Fibroblast of lung (primary cell): ENCODE measurements at regions not wholly inside any gene's neighbourhood (a gene's known extent, or its start where the extent isn't known, plus 50 kb on each side); places are given as distances from the start of the nearest gene placed in this dataset.

ENCODE experiments used
- DNase-seq, 2 donors: peaks; one replicate each; pipeline versions ENCODE4 v3.0.0 to v3.0.0-alpha.2; 2010; ENCODE audit warnings: low read depth in 2 of 2
- H2AFZ ChIP-seq: 2 replicates; pipeline ENCODE4 v1.5.1; 2012; ENCODE audit warnings: low read length, control low read depth, inconsistent platforms
- H3K27ac ChIP-seq: 2 replicates; pipeline ENCODE4 v1.5.1; 2011; ENCODE audit warnings: low read length, control low read depth; ENCODE audit not compliant: insufficient read depth
- H3K27me3 ChIP-seq: 2 replicates; pipeline ENCODE4 v1.5.1; 2011; ENCODE audit warnings: mild to moderate bottlenecking, low read length; ENCODE audit not compliant: control insufficient read depth, insufficient read depth
- H3K36me3 ChIP-seq: 2 replicates; pipeline ENCODE4 v1.5.1; 2011; ENCODE audit warnings: low read length; ENCODE audit not compliant: control insufficient read depth, insufficient read depth
- H3K4me1 ChIP-seq: 2 replicates; pipeline ENCODE4 v1.5.1; 2011; ENCODE audit warnings: low read length; ENCODE audit not compliant: control insufficient read depth, insufficient read depth; ENCODE audit errors: extremely low read depth
- H3K4me2 ChIP-seq: 2 replicates; pipeline ENCODE4 v1.5.1; 2011; ENCODE audit warnings: low read length, control low read depth; ENCODE audit not compliant: insufficient read depth; ENCODE audit errors: extremely low read depth
- H3K4me3 ChIP-seq, 4 experiments: fragments of 200-600 bp in 1 of 4; sonication (generic) in 1 of 4; replicated peaks in 1 of 4; 2 replicates each; pipeline ENCODE4 v1.5.1; 2011 to 2016; ENCODE audit warnings: low read length in 4 of 4, low read depth in 3 of 4, mild to moderate bottlenecking in 3 of 4, control low read depth in 2 of 4, inconsistent platforms in 1 of 4, mixed read lengths in 1 of 4; ENCODE audit not compliant: insufficient read depth in 1 of 4; ENCODE audit errors: control extremely low read depth in 1 of 4
- H3K79me2 ChIP-seq: 2 replicates; pipeline ENCODE4 v1.5.1; 2012; ENCODE audit warnings: mild to moderate bottlenecking, low read length, inconsistent platforms; ENCODE audit not compliant: control insufficient read depth, insufficient read depth
- H3K9ac ChIP-seq: 2 replicates; pipeline ENCODE4 v1.5.1; 2011; ENCODE audit warnings: mild to moderate bottlenecking, low read length, control low read depth; ENCODE audit not compliant: insufficient read depth
- H3K9me3 ChIP-seq: 2 replicates; pipeline ENCODE4 v1.5.1; 2012; ENCODE audit warnings: low read depth, low read length; ENCODE audit not compliant: control insufficient read depth, insufficient read depth
- H4K20me1 ChIP-seq: 2 replicates; pipeline ENCODE4 v1.5.1; 2011; ENCODE audit warnings: low read length; ENCODE audit not compliant: control insufficient read depth, insufficient read depth; ENCODE audit errors: extremely low read depth
- CTCF ChIP-seq, 2 donors: IDR thresholded peaks in 1 of 2; conservative IDR thresholded peaks in 1 of 2; 1 replicate in 1 of 2; 2 replicates in 1 of 2; pipeline ENCODE4 v1.5.1; 2011 to 2012; ENCODE audit warnings: low read length in 2 of 2, control low read depth in 1 of 2, inconsistent platforms in 1 of 2, low read depth in 1 of 2, mild to moderate bottlenecking in 1 of 2
- EZH2 ChIP-seq: IDR thresholded peaks from 2 replicates; pipeline ENCODE4 v1.5.1; 2012; ENCODE audit warnings: low read length, control low read depth, mild to moderate bottlenecking; ENCODE audit errors: missing control alignments

GRCh38 chr18:47557160-47557559 lies 305.7 kb upstream of the SKOR2 start:
- Histone ChIP-seq H3K9ac (no peak overlapping the region), H3K4me3 (no peak overlapping the region), H3K27ac (no peak overlapping the region), H3K36me3 (no peaks in the 10 kb centered on the region), H3K4me2 (no peak overlapping the region), H4K20me1 (no peaks in the 10 kb centered on the region), H2AFZ (no peak overlapping the region), H3K79me2 (no peaks in the 10 kb centered on the region), H3K27me3 (no peaks in the 10 kb centered on the region), H3K9me3 (no peaks in the 10 kb centered on the region), H3K4me1 (no peaks in the 10 kb centered on the region)
- TF ChIP-seq CTCF (conservative IDR thresholded peaks at IDR 0.05 in 1 of 2, IDR thresholded peaks at IDR 0.05 in 1 of 2; ENCODE audit: low read depth in 1 of 2, low read length in 2 of 2), result no peak
- no peak for TF ChIP-seq EZH2
- no peak for DNase-seq

- H3K36me3 ChIP-seq, result no peaks in the 10 kb centered on the region
Measured at GRCh38 chr18:47552783-47553182, 301.3 kb upstream of the SKOR2 start.

GRCh38 chr18:47550611-47551010 lies 299.2 kb upstream of the SKOR2 start:
- H3K36me3 ChIP-seq, result no peaks in the 10 kb centered on the region
- H3K9ac ChIP-seq, result no peak overlapping the region
- no peak overlapping the region for H3K4me3 ChIP-seq
- H3K4me1 ChIP-seq, result no peaks in the 10 kb centered on the region
- no peak overlapping the region for H3K4me2 ChIP-seq
- no peaks in the 10 kb centered on the region for H3K27me3 ChIP-seq
- no peak overlapping the region for H2AFZ ChIP-seq
- no peak overlapping the region for H3K27ac ChIP-seq
- no peak for DNase-seq
- H4K20me1 ChIP-seq, result no peaks in the 10 kb centered on the region
- H3K9me3 ChIP-seq, result no peaks in the 10 kb centered on the region
- no peaks in the 10 kb centered on the region for H3K79me2 ChIP-seq
- TF ChIP-seq CTCF (conservative IDR thresholded peaks at IDR 0.05 in 1 of 2, IDR thresholded peaks at IDR 0.05 in 1 of 2; ENCODE audit: low read depth in 1 of 2, low read length in 2 of 2) (no peak), EZH2 (no peak)

More at GRCh38 chr18:47552783-47553182, 301.3 kb upstream of the SKOR2 start:
- no peak overlapping the region for H3K4me2 ChIP-seq
- no peaks in the 10 kb centered on the region for H3K27me3 ChIP-seq
- H3K9me3 ChIP-seq, result no peaks in the 10 kb centered on the region
- H3K79me2 ChIP-seq, result no peaks in the 10 kb centered on the region
- TF ChIP-seq EZH2 (no peak), CTCF (conservative IDR thresholded peaks at IDR 0.05 in 1 of 2, IDR thresholded peaks at IDR 0.05 in 1 of 2; ENCODE audit: low read depth in 1 of 2, low read length in 2 of 2) (no peak)
- no peak overlapping the region for H3K9ac ChIP-seq
- no peak overlapping the region for H3K27ac ChIP-seq
- no peak for DNase-seq
- no peaks in the 10 kb centered on the region for H3K4me1 ChIP-seq
- H4K20me1 ChIP-seq, result no peaks in the 10 kb centered on the region
- no peak overlapping the region for H3K4me3 ChIP-seq
- no peak overlapping the region for H2AFZ ChIP-seq
